SHP77 treated with DMSO at 0.1 percent for 48 hours (cell line): ENCODE measurements at regions not wholly inside any gene's neighbourhood (a gene's known extent, or its start where the extent isn't known, plus 50 kb on each side); places are given as distances from the start of the nearest gene placed in this dataset.

Experiments
- DNase-seq: peaks from one replicate; lab custom pipeline; 2025; lab: John Stamatoyannopoulos, UW

DNA sequence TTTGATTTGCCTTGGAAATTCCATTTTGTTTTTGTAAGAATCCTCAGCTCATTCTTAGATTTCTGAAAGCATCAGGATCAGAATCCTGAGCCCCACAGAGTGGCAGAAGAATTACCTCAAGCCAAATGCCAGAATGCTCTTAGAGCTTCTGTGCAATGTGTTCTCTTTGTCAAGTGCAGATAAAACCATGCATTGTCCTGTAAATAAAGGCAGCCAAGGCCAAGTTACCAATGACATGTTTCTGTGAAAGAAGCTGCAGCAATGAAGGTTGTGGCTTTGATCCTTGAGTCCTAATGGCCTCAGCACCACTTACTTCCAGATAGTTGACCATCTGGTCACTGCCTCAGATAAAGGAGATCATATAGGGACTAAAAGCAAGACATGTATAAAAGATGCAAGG lies 343.3 kb upstream of the AKR1E2 start:
- no peak for DNase-seq

DNA sequence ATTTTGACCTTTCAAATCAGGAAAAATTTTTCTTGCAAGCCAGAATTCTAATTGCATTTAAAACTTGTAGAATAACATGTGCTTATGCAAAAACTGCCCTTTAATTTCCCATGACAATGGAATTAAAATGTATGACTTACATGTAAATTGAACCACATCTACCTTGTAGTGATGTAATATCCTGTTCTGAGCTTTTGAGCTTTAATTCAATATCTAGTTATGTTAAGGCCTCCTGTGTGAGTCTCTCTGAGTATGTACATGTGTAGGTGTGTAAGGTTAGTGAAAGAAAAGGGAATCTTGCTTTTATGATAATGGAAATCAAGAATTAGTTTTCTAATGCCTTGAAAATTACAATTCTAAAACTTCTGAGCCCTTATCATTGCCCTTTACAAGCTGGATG lies 344.8 kb upstream of the AKR1E2 start:
- no peak for DNase-seq

- DNase-seq, result no peak
Observed at GRCh38 chr10:4479342-4479741, 346.7 kb upstream of the AKR1E2 start.

DNA sequence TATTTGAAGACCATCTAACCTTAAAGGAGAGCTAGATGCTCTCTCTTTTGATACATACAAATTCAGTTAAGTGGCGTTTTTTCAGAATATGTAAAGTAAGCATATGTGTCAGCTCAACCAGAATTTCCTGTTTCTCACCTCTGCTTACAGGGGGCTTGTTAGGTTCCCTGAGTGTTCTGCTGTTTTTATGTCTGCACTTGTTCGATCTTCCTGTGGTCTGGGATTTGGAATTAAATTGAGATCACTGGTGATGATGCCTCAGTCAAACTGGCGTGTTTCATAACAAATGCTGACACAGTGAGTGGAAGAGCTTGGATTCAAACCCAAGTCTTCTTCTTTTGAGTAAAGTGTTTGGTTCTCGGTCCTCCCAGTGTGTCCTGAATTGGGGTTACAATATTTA lies 348.3 kb upstream of the AKR1E2 start:
- DNase-seq, result no peak

DNA sequence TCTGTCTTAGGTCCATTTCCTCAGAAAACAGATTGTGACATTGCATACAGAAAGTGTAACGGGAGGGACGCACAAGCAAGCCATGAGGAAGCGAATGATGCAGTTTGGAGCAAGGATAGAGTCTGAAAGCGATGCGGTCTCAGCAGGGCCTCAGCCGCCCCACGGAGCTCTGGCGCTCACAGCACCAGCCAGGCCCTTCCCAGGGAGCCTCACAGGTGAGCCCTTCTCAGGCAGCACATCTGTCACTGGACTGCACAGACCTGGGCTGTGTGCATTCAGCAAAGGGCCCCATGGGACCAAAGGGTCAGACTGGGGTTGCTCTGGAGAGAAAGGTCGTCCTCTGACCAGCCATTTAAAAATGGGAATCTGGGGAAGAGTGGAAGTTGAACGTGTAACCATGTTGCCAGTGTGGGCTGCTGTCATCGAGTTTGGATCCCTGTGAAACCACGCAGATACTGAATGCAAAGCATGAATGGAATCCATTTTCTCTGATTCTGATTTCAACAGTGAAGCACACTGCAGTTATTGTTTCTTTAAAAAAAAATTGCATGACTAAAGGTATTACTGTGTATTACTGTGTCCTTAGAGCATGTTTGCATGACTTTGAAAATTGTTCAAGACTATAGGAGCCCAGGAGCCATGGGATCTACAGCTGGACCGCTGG lies 350.0 kb upstream of the AKR1E2 start:
- no peak for DNase-seq

GRCh38 chr10:4474829-4475228 lies 351.2 kb upstream of the AKR1E2 start:
- no peak for DNase-seq

GRCh38 chr10:4473977-4474376 lies 352.0 kb upstream of the AKR1E2 start:
- DNase-seq, result no peak

GRCh38 chr10:4472190-4472904 lies 353.7 kb upstream of the AKR1E2 start:
- DNase-seq, result no peak

DNA sequence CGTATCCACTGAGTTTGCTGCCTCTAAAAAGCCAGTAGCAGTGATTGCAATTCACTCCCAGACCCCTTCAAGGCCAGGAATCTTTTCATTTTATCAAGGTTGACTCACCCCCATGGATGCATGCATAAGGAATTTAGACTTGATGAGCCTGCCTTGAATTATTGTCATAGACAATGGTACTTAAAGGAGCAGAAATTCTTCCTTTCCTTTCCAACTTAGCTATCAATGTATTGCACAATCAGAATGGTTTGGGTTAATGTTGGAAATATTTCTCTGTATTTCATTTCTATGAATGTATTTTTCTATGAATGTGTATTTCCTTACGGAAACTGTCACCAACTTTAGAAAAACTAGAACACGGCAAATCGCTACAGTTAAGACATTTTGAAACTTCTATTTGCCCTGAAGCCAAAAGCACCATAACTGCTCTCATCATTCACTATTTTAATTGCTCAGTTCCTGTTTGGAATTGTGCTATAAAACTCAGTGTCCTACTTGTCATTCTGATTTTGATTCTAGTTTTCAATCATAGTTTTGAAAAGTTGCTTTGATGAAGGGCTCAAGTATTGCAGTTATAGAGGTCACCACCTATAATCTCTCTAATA lies 355.7 kb upstream of the AKR1E2 start:
- no peak for DNase-seq

DNA sequence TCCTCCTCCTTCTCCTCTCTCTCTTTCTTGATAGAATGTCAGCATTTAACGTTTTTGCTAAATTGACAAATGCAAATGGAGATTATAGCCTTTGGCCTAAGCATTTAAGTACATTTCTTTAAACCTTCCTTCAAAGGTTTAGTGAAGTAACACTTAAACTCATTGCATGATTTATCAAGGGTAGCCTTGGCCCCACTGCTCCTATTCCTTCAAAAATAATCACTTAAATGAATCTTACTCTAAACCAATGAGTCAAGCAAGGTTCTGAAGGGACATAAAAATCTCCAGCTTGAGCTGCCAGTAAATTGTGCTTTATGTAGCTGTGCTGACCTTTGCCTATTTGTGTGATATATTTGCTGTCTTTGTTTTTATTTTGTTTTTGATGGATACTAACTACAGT lies 358.5 kb upstream of the AKR1E2 start:
- no peak for DNase-seq

- no peak for DNase-seq
Observed at GRCh38 chr10:4460267-4460666, 365.7 kb upstream of the AKR1E2 start.

- DNase-seq, result no peak
Observed at GRCh38 chr10:4459531-4459930, 366.5 kb upstream of the AKR1E2 start.

DNA sequence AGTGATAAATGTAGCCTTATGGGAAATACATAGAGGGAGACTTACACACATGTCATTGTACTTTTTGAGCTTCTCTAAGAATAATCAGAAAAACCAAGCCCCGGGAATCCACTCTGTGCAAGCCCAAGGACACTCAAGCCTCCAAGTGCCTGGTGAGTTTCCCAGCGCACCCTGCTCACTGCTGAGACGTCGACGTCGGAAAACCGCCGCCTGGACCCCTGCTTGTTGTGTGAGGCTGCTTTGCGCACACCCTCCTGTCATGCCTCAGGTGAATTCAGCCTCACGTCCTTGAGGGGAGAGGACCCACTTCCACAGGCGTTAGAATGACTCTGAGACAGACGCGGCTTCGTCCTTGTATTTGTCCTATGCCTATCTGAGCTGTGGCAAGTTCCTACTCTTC lies 368.4 kb upstream of the AKR1E2 start:
- no peak for DNase-seq

DNA sequence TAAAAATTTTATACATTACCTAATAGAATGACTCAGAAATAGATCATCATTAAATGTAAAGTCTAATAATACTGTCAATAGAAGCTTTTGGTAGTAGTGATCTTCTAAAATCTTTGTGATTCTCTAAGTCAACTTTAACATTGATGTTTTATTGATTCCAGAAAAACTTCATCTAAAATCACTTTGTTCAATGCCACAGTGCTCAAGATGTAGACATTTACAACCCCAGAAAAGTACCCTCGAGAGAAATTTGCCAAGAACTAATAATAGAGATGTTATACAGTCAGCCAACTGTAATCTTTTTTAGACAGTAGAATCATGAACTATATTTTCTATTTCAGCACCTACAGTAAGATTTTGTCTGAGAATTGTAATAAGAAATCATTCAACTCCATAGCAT lies 369.2 kb upstream of the AKR1E2 start:
- no peak for DNase-seq

DNA sequence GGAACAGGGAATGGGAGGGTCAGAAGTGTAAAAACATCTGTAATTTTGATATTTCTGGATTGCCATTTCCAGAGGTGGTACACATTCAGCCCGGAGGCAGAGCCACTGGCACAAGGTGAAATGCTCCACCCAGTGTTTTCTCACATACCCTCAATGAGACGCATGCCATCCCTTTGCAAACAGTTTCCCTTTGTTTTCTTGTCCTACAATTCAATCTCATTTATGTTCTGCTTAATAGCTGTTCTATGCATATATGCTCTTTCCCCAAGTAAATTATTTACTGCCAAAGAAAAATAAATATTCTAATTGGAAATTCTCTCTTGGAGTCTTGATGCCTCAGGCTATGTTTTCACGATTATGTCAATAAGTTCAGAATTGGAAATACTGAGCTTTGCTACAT lies 369.7 kb upstream of the AKR1E2 start:
- no peak for DNase-seq

DNA sequence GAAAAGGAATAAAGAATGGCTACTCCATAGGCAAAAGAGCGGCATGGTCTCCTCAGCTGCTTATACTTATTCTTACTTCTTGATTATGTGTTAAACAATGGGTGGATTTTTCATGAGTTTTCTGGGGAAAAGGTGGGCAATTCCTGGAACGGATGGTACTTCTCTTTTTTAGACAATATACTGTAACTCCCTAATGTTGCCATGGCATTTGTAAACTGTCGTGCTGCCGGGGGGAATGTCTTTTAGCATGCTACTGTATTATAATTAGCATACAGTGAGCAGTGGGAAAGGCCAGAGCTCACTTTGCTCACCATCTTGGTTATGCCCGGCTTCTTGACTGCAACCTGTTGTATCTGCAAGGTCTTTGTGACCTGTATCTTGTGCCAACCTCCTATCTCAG lies 372.1 kb upstream of the AKR1E2 start:
- no peak for DNase-seq

DNA sequence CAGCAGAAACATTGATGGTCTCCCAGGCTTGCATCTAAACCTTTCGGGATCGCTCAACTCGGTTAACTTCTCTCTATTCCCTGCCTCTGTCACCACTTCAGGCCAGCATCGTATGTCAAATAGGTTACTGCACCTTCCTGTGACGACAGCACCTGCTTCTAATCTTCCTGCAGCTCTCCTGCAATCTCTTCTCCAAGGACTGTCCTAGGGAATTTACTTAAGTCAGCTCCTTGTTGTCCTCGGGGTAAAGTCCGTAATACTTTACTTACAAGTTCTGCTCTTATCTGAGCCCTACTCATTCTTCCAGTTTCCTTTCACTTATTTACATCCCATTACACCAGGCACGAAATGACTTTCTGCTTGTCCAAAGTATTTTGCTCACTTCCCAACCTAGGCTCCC lies 372.7 kb upstream of the AKR1E2 start:
- DNase-seq, result no peak

DNA sequence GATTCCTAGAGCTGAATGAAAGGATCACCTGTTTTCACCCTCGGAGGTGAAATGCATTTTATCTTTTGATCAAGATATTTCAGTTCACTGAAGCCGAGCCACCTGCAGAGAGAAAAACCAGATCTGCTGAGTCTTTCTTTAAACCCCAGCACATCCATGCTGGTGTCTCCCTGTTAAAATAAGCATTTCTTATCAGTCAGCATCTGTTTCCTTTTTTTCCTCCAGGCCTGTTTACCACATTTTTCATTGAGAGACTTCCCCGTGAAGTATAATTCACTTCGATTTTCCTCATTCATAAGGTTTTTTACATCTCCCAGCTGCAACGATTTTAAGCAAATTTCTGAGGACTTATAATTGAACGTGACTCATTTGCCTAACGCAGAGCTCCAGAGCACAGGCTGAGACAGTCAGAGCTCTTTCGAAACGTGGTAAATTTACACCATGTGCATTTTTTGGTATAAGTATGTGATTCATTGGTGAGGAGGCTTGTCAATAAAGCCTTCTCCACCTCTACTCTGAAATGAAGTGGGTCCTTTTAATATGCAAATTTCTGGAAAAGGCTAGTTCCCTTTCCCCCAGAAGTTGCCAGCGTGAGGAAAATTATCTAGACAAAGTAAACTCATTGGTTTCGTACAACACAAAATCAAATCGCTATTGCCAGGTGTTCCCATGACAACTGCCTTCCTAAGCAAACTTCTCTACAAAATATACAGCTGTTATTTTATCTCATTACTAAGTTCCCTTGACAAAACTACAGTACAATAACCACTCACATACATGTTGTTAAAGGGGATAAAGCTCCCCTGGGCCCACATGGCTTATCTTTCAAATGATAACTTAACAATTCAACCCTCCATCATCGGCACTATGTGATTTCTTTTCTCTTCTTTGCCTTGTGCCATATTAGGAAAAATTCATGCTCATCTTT lies 374.8 kb upstream of the AKR1E2 start:
- DNase-seq, result no peak

GRCh38 chr10:4450169-4450568 lies 375.8 kb upstream of the AKR1E2 start:
- DNase-seq, result no peak

- DNase-seq, result no peak
Observed at GRCh38 chr10:4448030-4448429, 378.0 kb upstream of the AKR1E2 start.

- DNase-seq, result no peak
Observed at GRCh38 chr10:4443419-4443818, 382.6 kb upstream of the AKR1E2 start.

- no peak for DNase-seq
Observed at GRCh38 chr10:4442296-4442695, 383.7 kb upstream of the AKR1E2 start.

- DNase-seq, result no peak
Observed at GRCh38 chr10:4440260-4440659, 385.7 kb upstream of the AKR1E2 start.
